SH-SY5Y (cell line): ENCODE measurements at regions not wholly inside any gene's neighbourhood (a gene's known extent, or its start where the extent isn't known, plus 50 kb on each side); places are given as distances from the start of the nearest gene placed in this dataset.

Experiments
- GATA2 ChIP-seq: IDR thresholded peaks from 2 replicates; pipeline ENCODE4 v1.6.1; 2011; ENCODE audit warnings: mild to moderate bottlenecking, low read depth, low read length
- GATA3 ChIP-seq: IDR thresholded peaks from 2 replicates; pipeline ENCODE4 v1.6.1; 2011; ENCODE audit warnings: low read depth, mild to moderate bottlenecking, low read length, moderate library complexity

DNA sequence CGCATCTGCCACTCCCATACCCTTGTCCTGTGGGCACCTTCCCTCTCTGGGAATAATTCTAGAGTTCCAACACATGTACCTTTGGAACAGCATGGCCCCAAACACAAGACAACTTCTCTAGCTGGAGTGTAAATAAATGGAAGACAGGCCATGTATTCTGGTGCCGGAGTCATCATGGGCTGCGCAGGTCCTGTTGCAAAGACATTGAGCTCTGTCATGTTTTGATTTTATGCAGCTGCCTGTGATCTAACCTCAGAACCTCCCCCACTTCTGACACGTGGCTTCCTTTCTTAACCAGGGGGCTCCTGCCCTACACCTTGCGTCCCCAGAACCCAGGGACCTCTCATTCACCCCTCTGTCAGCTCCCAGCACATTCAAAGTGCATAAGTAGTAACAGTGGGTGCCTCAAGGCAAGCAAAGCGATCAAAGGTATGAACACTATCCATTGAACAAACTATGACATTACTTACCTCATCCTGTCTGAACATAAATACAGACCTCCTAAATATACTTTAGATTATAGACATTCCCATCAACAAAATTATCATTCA, 219.9 kb downstream of the FGFR2 start:
- no peak for TF ChIP-seq GATA3
- no peak for TF ChIP-seq GATA2
